ENCODE measurements at regions not wholly inside any gene's neighbourhood (a gene's known extent, or its start where the extent isn't known, plus 50 kb on each side); places are given as distances from the start of the nearest gene placed in this dataset.
"Not testable (repeated sequence)": the region's sequence is repeated elsewhere in the genome, so short reads cannot be mapped to it uniquely, and the experiment has no call there.

DNA sequence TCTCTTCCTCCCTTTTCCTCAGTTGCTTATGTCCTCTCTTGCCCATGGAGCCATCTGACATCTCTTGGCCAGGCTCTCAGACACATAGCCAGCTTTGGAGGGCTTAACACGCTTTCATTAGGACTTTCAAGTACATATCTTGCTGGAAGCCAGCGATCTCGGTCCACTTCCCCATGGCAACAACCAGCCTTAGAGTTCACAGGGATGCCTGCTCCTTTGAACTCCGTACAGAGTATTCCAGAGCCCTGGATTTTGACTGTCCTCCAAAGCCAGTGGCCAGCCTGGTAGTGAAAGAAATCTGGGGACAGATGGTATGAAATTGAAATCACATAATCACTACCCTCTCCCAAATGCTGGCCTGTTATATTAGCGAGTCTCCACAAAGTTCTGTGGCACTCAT is 370.5 kb upstream of the NPVF start:
- Mint-ChIP-seq H3K4me3 (no peak overlapping the region), H3K27me3 (peaks cover 2% of the 10 kb centered on the region), H3K9me3 (no peaks in the 10 kb centered on the region), H3K27ac (no peak overlapping the region), H3K36me3 (ENCODE audit: low read depth) (no peaks in the 10 kb centered on the region), H3K4me1 (peaks cover 1% of the 10 kb centered on the region)
- POLR2A ChIA-PET = no interaction called here
- DNase-seq (no peak), ATAC-seq (ENCODE audit: low read depth) (no peak)
- CTCF ChIA-PET = no interaction called here
- intact Hi-C loops (cut with micrococcal nuclease) = no loop called here
- TF ChIP-seq, protein P1, sequence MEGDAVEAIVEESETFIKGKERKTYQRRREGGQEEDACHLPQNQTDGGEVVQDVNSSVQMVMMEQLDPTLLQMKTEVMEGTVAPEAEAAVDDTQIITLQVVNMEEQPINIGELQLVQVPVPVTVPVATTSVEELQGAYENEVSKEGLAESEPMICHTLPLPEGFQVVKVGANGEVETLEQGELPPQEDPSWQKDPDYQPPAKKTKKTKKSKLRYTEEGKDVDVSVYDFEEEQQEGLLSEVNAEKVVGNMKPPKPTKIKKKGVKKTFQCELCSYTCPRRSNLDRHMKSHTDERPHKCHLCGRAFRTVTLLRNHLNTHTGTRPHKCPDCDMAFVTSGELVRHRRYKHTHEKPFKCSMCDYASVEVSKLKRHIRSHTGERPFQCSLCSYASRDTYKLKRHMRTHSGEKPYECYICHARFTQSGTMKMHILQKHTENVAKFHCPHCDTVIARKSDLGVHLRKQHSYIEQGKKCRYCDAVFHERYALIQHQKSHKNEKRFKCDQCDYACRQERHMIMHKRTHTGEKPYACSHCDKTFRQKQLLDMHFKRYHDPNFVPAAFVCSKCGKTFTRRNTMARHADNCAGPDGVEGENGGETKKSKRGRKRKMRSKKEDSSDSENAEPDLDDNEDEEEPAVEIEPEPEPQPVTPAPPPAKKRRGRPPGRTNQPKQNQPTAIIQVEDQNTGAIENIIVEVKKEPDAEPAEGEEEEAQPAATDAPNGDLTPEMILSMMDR (IDR thresholded peaks at IDR 0.05) = no peak

DNA sequence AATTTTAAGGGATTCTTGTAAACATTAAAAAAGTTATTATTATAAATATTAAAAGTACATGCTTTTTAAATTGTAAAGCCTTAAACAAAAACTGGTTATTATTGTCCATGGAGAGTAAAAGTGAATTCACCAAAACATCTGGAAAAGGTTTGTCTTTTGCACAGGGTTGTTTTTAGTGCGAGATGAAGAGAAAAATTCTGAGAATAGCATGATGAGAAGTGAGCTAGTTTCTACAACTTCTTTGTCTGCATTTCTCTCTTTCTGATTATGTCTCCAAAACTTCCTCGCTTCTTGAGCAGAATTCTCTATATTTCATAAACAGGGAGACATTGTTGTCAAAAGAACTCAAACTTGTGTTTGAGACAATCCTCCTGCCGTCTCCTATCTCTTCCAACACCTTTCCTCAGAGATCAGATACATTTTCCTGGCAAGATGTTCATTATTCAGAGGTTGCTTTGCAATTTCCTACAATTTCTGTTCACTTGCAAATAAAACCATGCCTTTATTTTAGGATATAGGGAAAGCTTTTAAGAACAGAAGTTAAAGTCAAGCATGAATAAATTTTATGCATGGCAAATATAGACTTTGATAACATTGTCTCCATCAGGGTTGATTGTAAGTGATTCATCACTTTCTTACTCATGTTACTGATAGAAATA is 372.1 kb upstream of the NPVF start:
- DNase-seq (no peak), ATAC-seq (ENCODE audit: low read depth) (no peak)
- POLR2A ChIA-PET = no interaction called here
- peaks cover under 1% of the 10 kb centered on the region for H3K27me3 Mint-ChIP-seq
- no peaks in the 10 kb centered on the region for H3K36me3 Mint-ChIP-seq (ENCODE audit: low read depth)
- H3K4me3 Mint-ChIP-seq = no peak overlapping the region
- H3K4me1 Mint-ChIP-seq = peaks cover 1% of the 10 kb centered on the region
- CTCF ChIA-PET = no interaction called here
- H3K27ac Mint-ChIP-seq = no peak overlapping the region
- intact Hi-C loops (cut with micrococcal nuclease) = no loop called here
- TF ChIP-seq, protein P1 (IDR thresholded peaks at IDR 0.05) = no peak
- no peaks in the 10 kb centered on the region for H3K9me3 Mint-ChIP-seq

DNA sequence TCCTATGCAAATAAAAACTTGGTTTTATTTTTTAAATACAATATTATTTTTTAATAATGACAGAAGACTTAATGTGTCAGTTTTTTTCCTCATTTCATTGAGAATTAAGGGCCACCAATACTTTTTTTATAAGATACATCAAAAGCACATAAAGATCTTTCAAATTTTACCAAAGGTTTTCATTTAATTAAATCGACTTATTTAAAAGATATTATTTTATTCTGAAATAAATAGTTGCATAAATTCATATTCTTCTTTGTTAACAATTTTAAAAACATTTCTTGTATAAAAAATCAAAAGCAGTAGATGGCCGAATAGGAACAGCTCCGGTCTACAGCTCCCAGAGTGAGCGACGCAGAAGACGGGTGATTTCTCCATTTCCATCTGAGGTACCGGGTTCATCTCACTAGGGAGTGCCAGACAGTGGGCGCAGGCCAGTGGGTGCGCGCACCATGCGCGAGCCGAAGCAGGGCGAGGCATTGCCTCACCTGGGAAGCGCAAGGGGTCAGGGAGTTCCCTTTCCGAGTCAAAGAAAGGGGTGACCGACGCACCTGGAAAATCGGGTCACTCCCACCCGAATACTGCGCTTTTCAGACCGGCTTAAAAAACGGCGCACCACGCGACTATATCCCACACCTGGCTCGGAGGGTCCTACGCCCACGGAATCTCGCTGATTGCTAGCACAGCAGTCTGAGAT is 374.6 kb upstream of the NPVF start:
- intact Hi-C loops (cut with micrococcal nuclease); H3K4me1 Mint-ChIP-seq; DNase-seq; POLR2A ChIA-PET; H3K27ac Mint-ChIP-seq; H3K27me3 Mint-ChIP-seq; H3K36me3 Mint-ChIP-seq (ENCODE audit: low read depth); H3K9me3 Mint-ChIP-seq; CTCF ChIA-PET; ATAC-seq (ENCODE audit: low read depth): not testable (repeated sequence)
- peak overlapping the region; percentile 73 for H3K4me3 Mint-ChIP-seq

DNA sequence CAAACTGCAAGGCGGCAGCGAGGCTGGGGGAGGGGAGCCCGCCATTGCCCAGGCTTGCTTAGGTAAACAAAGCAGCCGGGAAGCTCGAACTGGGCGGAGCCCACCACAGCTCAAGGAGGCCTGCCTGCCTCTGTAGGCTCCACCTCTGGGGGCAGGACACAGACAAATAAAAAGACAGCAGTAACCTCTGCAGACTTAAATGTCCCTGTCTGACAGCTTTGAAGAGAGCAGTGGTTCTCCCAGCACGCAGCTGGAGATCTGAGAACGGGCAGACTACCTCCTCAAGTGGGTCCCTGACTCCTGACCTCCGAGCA is 375.1 kb upstream of the NPVF start:
- not testable (repeated sequence) for H3K36me3 Mint-ChIP-seq (ENCODE audit: low read depth)

DNA sequence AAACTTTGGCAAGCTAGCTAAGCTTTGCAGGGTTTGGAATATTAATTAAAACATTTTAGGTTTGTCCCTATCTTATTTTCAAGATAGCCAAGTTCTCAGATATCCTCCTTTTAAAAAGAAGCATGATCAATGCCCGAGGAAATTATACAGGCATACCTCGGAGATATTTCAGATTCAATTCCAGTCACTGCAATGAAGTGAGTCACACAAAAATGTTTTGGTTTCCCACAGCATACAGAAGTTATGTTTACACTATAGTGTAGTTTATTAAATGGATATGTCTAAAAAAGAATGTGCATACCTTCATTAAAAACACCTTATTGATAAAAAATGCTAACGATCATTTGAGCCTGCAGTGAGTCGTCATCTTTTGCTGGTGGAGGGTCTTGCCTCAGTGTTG is 382.9 kb upstream of the NPVF start:
- POLR2A ChIA-PET = no interaction called here
- TF ChIP-seq, protein P1 (IDR thresholded peaks at IDR 0.05) = no peak
- intact Hi-C loops (cut with micrococcal nuclease) = no loop called here
- H3K9me3 Mint-ChIP-seq = peaks cover 10% of the 10 kb centered on the region
- CTCF ChIA-PET = no interaction called here
- ATAC-seq (ENCODE audit: low read depth) = no peak
- H3K36me3 Mint-ChIP-seq (ENCODE audit: low read depth) = peaks cover 3% of the 10 kb centered on the region
- H3K4me3 Mint-ChIP-seq = no peak overlapping the region
- no peak overlapping the region for H3K27ac Mint-ChIP-seq
- no peak for DNase-seq
- no peaks in the 10 kb centered on the region for H3K27me3 Mint-ChIP-seq
- peaks cover 23% of the 10 kb centered on the region for H3K4me1 Mint-ChIP-seq

More for the DNA sequence above, 375.1 kb upstream of the NPVF start:
- H3K4me3 Mint-ChIP-seq = peak overlapping the region; percentile 73
- H3K9me3 Mint-ChIP-seq; H3K27ac Mint-ChIP-seq; H3K4me1 Mint-ChIP-seq; CTCF ChIA-PET; intact Hi-C loops (cut with micrococcal nuclease); DNase-seq; POLR2A ChIA-PET; H3K27me3 Mint-ChIP-seq; ATAC-seq (ENCODE audit: low read depth): not testable (repeated sequence)

DNA sequence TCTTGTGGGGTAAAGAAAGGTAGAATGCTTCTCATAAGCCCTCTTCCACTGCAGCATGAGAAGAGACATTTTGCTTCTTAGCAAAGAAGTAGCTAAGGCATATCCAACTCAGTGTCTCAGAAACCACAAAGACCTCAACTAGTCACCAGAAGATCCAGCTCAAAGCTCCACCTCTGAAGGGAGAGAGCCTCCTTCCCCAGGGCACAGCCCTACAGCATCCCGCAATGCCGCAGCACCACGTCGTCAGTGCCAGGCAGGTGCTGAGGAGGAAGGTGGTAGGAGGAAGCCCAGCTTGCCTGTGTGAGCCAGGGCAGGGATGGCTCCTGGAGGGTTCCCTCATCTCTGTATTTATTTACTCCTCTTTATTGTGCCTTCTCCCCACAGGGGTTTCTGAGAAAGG is 385.6 kb upstream of the NPVF start:
- TF ChIP-seq, protein P1 (IDR thresholded peaks at IDR 0.05) = no peak
- Mint-ChIP-seq H3K4me3 (no peak overlapping the region), H3K4me1 (peaks cover 46% of the 10 kb centered on the region), H3K27ac (no peak overlapping the region), H3K36me3 (ENCODE audit: low read depth) (peaks cover 3% of the 10 kb centered on the region), H3K27me3 (no peaks in the 10 kb centered on the region), H3K9me3 (peaks cover 10% of the 10 kb centered on the region)
- no peak for ATAC-seq (ENCODE audit: low read depth)
- DNase-seq = no peak
- intact Hi-C loops (cut with micrococcal nuclease) = no loop called here
- POLR2A ChIA-PET = no interaction called here
- CTCF ChIA-PET = no interaction called here
